BLaER1 treated with 17β-estradiol and CSF1 and Interleukin-3, amounts not matched to agents 10 nM and 100 nM (cell line): ENCODE measurements at regions not wholly inside any gene's neighbourhood (a gene's known extent, or its start where the extent isn't known, plus 50 kb on each side); places are given as distances from the start of the nearest gene placed in this dataset.

ENCODE experiments used
- H3K27ac ChIP-seq, 11 experiments: shearing (Covaris generic); formaldehyde crosslinking; 2 replicates each; pipeline ENCODE4 v1.8.1; 2022
- H3K27me3 ChIP-seq, 11 experiments: shearing (Covaris generic); formaldehyde crosslinking; 2 replicates each; pipeline ENCODE4 v1.8.1; 2022
- H3K36me3 ChIP-seq, 11 experiments: shearing (Covaris generic); formaldehyde crosslinking; 2 replicates each; pipeline ENCODE4 v1.8.1; 2022
- H3K4me1 ChIP-seq, 10 experiments: shearing (Covaris generic); formaldehyde crosslinking; 2 replicates each; pipeline ENCODE4 v1.8.1; 2022
- H3K4me2 ChIP-seq, 11 experiments: shearing (Covaris generic); formaldehyde crosslinking; 2 replicates each; pipeline ENCODE4 v1.8.1; 2022
- H3K4me3 ChIP-seq, 10 experiments: shearing (Covaris generic); formaldehyde crosslinking; 2 replicates each; pipeline ENCODE4 v1.8.1; 2022
- H3K9ac ChIP-seq, 11 experiments: shearing (Covaris generic); formaldehyde crosslinking; 2 replicates each; pipeline ENCODE4 v1.8.1; 2022
- H3K9me3 ChIP-seq, 11 experiments: shearing (Covaris generic); formaldehyde crosslinking; replicated peaks in 1 of 11; 2 replicates each; pipeline ENCODE4 v1.8.1; 2022
- H4K20me1 ChIP-seq, 11 experiments: shearing (Covaris generic); formaldehyde crosslinking; 2 replicates each; pipeline ENCODE4 v1.8.1; 2022
- Cebpa-rat ChIP-seq, 11 experiments: shearing (Covaris generic); IDR thresholded peaks; 2 replicates each; pipeline ENCODE4 v1.8.1; 2022

DNA sequence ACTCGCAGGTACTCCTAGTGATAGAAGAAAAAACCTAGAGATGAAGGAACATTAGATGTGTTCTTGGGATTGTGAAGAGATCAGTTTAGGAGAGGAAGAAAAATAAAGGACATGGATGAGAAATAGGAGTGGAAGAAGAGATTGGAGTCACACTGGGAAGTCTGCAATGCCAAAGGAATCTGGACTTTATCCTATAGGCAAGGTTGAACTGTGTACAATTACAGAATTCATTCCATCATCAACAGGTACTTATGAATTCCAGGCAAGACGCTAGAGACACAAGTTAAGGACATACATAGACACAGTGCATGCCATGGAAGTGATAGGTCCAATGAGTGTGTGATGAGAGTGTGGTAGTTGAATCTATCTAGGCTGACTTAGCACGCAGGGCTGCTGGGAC is 101.3 kb downstream of the EDN1 start:
- Histone ChIP-seq H3K27me3 (no peaks in the 10 kb centered on the region; a peak in 1 of 22 replicates), H3K36me3 (no peaks in the 10 kb centered on the region), H4K20me1 (no peaks in the 10 kb centered on the region), H3K4me3 (no peak overlapping the region), H3K9ac (no peak overlapping the region), H3K9me3 (peaks cover 0 to 9% (median 3%) of the 10 kb centered on the region in 11 experiments; a peak in 4 of 22 replicates), H3K4me1 (peaks cover 0 to 14% (median 0%) of the 10 kb centered on the region in 10 experiments; a peak in 6 of 20 replicates), H3K4me2 (no peak overlapping the region), H3K27ac (no peak overlapping the region)
- TF ChIP-seq Cebpa-rat (IDR thresholded peaks at IDR 0.05) = no peak

DNA sequence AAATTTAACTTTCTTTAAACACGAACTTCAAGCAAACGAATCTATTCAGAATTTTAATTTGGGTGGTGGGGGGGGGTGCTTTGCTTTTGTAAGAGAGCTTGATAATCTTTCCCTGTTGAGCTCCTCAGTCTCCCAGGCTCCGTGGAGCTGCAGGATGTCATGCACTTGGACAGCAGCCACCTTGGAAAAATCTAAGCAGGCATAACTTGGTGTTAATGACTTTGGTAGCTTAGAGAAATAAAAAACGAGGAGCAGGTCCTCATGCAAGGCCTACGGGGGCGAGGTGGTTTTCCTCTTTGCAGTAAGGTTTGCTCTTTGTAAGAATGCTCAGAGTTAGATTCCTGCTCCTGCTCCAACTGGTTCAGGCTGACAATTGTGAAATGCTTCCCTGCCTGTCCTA is 102.3 kb downstream of the EDN1 start:
- no peak overlapping the region for H3K4me2 ChIP-seq
- H3K9ac ChIP-seq = no peak overlapping the region
- H3K36me3 ChIP-seq = no peaks in the 10 kb centered on the region
- no peaks in the 10 kb centered on the region; a peak in 1 of 22 replicates for H3K27me3 ChIP-seq
- peaks cover 0 to 5% (median 0%) of the 10 kb centered on the region in 11 experiments; a peak in 3 of 22 replicates for H3K9me3 ChIP-seq
- H3K4me3 ChIP-seq = no peak overlapping the region
- H3K4me1 ChIP-seq = peaks cover 0 to 14% (median 0%) of the 10 kb centered on the region in 10 experiments; a peak in 6 of 20 replicates
- no peak for TF ChIP-seq Cebpa-rat (IDR thresholded peaks at IDR 0.05)
- no peaks in the 10 kb centered on the region for H4K20me1 ChIP-seq
- no peak overlapping the region for H3K27ac ChIP-seq

DNA sequence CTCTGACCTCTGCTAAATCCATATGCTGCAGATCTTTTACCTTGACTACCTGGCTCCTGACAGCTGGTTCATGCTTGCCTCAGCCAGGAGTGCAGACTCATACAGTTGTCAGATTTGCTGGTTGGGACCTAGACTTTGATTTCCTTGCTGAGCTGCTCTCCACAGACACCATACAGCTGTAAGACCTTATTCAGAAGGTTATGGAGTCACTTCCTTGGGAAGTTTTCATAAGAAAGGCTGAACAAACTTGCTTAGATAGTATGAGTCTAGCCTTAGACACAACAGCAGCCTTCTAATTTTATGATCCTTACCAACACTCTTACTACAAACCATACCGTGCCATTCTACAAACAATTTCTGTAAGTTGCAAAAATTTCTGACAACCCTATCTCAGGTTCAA is 102.9 kb downstream of the EDN1 start:
- H3K36me3 ChIP-seq = no peaks in the 10 kb centered on the region
- peaks cover 0 to 14% (median 0%) of the 10 kb centered on the region in 10 experiments; a peak in 6 of 20 replicates for H3K4me1 ChIP-seq
- H4K20me1 ChIP-seq = no peaks in the 10 kb centered on the region
- no peak for TF ChIP-seq Cebpa-rat (IDR thresholded peaks at IDR 0.05)
- no peak overlapping the region for H3K9ac ChIP-seq
- H3K27me3 ChIP-seq = no peaks in the 10 kb centered on the region; a peak in 1 of 22 replicates
- H3K9me3 ChIP-seq = no peaks in the 10 kb centered on the region
- H3K27ac ChIP-seq = no peak overlapping the region
- H3K4me2 ChIP-seq = no peak overlapping the region
- no peak overlapping the region for H3K4me3 ChIP-seq

DNA sequence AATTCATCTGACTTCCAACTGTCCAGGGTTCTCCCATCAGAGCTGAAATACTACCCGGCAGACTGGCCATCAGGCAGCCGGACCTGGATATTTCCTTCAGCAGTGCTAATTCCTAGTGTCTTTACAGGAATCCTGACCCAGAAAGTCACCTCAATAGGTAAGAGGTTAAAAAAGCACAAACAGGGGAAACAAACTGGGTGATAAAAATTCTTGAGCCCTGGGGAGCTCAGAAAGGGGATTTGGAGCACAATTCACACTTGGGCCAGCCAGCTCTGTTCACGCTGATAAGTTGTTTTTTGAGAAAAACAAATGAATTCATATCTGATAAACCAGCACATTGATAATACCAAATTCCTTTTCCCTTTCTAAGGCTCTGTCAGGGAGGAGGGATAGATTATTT is 104.0 kb downstream of the EDN1 start:
- H3K9ac ChIP-seq = no peak overlapping the region
- H3K36me3 ChIP-seq = no peaks in the 10 kb centered on the region
- no peak overlapping the region for H3K4me2 ChIP-seq
- no peaks in the 10 kb centered on the region for H4K20me1 ChIP-seq
- TF ChIP-seq Cebpa-rat (IDR thresholded peaks at IDR 0.05) = no peak
- peaks cover 0 to 12% (median 0%) of the 10 kb centered on the region in 10 experiments; a peak in 6 of 20 replicates for H3K4me1 ChIP-seq
- H3K4me3 ChIP-seq = no peak overlapping the region
- H3K9me3 ChIP-seq = peaks cover 0 to 8% (median 0%) of the 10 kb centered on the region in 11 experiments; a peak in 3 of 22 replicates
- no peak overlapping the region for H3K27ac ChIP-seq
- H3K27me3 ChIP-seq = no peaks in the 10 kb centered on the region; a peak in 1 of 22 replicates

DNA sequence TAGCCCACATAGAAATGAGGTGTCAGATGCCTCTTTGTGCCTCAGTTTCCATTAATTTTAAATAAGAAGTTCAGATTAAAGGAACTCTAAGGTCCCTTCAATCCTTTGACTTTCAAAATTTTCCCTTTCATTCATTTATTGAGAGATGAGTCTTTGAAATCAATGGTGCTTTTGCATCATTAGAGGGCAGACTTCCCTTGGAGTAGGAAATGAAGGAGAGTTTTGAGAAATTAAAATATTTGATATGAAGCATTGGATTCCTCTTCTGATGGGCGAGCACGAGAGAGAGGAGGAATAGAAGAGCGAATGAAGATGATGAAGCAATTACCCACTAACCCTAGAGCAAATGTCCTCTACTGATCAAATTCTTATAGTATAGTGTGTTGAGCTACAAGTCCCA is 105.7 kb downstream of the EDN1 start:
- no peaks in the 10 kb centered on the region for H3K4me1 ChIP-seq
- no peak overlapping the region for H3K4me2 ChIP-seq
- H3K27ac ChIP-seq = no peak overlapping the region
- no peak overlapping the region for H3K9ac ChIP-seq
- no peaks in the 10 kb centered on the region for H3K27me3 ChIP-seq
- no peak overlapping the region for H3K4me3 ChIP-seq
- H3K36me3 ChIP-seq = no peaks in the 10 kb centered on the region
- no peaks in the 10 kb centered on the region for H4K20me1 ChIP-seq
- TF ChIP-seq Cebpa-rat (IDR thresholded peaks at IDR 0.05) = no peak
- peaks cover 0 to 8% (median 0%) of the 10 kb centered on the region in 11 experiments; a peak in 3 of 22 replicates for H3K9me3 ChIP-seq

DNA sequence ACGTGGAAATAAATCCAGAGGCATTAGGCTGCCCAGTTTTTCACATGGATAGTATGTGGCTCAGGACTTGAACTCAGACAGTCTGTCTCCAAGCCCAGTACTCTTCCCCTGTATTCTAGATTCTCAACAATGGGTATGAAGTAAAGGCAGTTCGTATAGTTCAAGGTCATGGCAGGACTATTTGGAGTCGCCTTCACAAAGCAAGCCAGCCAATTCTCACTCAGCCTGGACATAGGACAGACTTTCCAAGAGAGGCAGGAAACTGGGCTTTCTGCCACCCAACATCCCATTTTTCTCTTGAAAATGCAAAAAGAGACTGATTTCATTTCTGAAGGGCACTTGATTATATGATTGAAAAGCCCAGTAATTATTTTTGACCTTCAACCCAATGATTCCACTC is 111.0 kb downstream of the EDN1 start:
- no peak overlapping the region for H3K4me2 ChIP-seq
- TF ChIP-seq Cebpa-rat (IDR thresholded peaks at IDR 0.05) = no peak
- H4K20me1 ChIP-seq = no peaks in the 10 kb centered on the region
- H3K4me3 ChIP-seq = no peak overlapping the region
- no peak overlapping the region for H3K9ac ChIP-seq
- no peaks in the 10 kb centered on the region for H3K36me3 ChIP-seq
- no peaks in the 10 kb centered on the region for H3K27me3 ChIP-seq
- H3K9me3 ChIP-seq = peaks cover 0 to 8% (median 0%) of the 10 kb centered on the region in 11 experiments; a peak in 3 of 22 replicates
- no peaks in the 10 kb centered on the region for H3K4me1 ChIP-seq
- H3K27ac ChIP-seq = no peak overlapping the region

DNA sequence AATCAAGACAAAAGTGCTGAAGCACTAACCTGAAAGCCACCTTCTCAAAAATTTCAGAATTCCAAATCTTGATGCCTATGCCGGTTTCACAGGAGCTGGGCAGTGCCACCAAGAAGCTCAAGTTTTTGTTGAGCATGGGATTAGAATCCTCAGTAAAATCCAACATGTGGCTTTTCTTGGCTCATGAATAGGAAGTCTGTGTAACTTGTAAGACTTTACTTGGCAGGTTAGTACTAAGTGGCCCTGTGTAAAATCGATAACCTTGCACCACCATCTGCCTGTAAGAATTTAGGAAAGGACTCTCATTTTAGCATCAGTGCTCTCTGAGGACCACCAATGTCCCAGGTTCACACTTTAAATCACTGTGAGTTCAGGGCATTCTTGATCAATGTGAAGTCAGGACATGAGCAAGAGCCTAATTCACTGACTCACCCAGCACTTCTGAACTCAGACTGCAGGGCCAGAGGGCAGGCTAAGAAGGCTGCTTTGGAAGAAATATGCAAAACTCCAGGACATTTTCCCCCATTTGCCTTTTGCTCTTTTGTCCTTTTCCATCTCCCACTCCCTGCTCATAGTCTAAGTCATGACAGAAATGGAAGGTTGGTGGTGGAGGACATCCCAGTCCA is 113.2 kb downstream of the EDN1 start:
- Histone ChIP-seq H3K4me3 (no peak overlapping the region), H3K36me3 (no peaks in the 10 kb centered on the region), H4K20me1 (no peaks in the 10 kb centered on the region), H3K9me3 (peaks cover 0 to 8% (median 0%) of the 10 kb centered on the region in 11 experiments; a peak in 3 of 22 replicates), H3K9ac (no peak overlapping the region), H3K4me2 (no peak overlapping the region), H3K27me3 (no peaks in the 10 kb centered on the region), H3K27ac (no peak overlapping the region), H3K4me1 (no peaks in the 10 kb centered on the region)
- TF ChIP-seq Cebpa-rat (IDR thresholded peaks at IDR 0.05) = no peak

DNA sequence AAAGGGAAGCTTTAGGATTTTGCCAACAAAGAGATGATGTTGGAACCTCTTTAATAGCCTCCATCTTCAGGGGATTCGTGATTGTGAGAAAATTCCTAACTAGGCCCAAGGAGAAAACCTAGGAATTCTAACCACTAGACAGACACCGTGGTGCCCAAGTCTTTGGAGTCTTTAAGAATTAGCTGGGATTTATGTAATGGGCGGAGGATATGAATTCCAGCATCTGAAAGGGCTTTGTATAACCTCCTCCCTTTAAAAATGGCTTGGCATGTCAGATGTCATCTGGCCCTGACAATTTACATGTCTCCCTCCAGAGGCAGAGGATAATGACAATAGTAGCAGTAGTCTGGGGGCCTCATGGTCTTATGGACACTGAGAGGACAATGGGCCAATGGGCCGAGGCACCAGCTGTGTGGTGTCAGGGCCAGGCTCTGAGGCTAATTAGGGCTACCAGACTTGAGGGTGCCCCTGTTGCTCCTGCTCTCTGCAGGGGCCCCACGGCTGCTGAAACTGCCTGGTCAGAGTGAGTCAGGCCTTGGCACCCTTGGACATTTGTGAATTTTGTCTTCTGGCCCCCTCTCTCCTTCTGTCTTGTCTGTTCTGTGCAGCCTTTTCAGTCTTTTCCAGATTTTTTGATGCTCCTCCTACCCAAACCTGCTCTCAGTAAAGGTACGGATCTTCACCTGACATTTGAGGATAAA is 113.9 kb downstream of the EDN1 start:
- peaks cover 0 to 1% (median 0%) of the 10 kb centered on the region in 11 experiments; a peak in 2 of 22 replicates for H3K9me3 ChIP-seq
- no peaks in the 10 kb centered on the region for H3K4me1 ChIP-seq
- no peak overlapping the region for H3K9ac ChIP-seq
- TF ChIP-seq Cebpa-rat (IDR thresholded peaks at IDR 0.05) = no peak
- no peaks in the 10 kb centered on the region for H4K20me1 ChIP-seq
- no peaks in the 10 kb centered on the region for H3K27me3 ChIP-seq
- H3K27ac ChIP-seq = no peak overlapping the region
- no peaks in the 10 kb centered on the region for H3K36me3 ChIP-seq
- H3K4me3 ChIP-seq = no peak overlapping the region
- H3K4me2 ChIP-seq = no peak overlapping the region

DNA sequence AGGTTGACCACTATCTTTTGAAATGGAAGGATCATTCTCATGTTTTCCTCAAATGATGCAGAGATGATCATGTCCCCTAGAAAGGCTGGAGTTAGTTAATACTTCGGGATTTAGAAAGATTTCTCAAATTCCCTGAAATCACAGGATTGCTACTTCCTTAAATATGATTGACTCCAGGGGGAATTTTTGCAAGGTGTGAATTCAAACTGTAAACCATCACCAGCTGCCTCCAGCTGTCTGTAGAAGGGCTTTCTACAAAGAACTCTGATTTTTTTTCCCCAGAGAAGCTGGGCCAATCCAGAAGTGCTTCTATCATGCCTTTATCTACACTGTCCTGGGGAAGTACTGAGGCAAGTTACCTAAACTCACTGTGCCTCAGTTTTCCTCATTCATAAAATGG is 114.5 kb downstream of the EDN1 start:
- TF ChIP-seq Cebpa-rat (IDR thresholded peaks at IDR 0.05) = no peak
- Histone ChIP-seq H3K36me3 (no peaks in the 10 kb centered on the region), H3K9ac (no peak overlapping the region), H3K4me1 (no peaks in the 10 kb centered on the region), H4K20me1 (no peaks in the 10 kb centered on the region), H3K9me3 (no peaks in the 10 kb centered on the region), H3K4me2 (no peak overlapping the region), H3K27me3 (no peaks in the 10 kb centered on the region), H3K27ac (no peak overlapping the region), H3K4me3 (no peak overlapping the region)
